A673 (cell line): ENCODE measurements at regions not wholly inside any gene's neighbourhood (a gene's known extent, or its start where the extent isn't known, plus 50 kb on each side); places are given as distances from the start of the nearest gene placed in this dataset.

ENCODE experiments used
- EZH2 ChIP-seq: fragments of 200-600 bp; sonication (generic); IDR thresholded peaks from 2 replicates; pipeline ENCODE4 v1.6.1; 2017; ENCODE audit warnings: borderline replicate concordance, low read depth, mild to moderate bottlenecking, mixed read lengths, antibody characterized with exemption, low read length; ENCODE audit not compliant: poor library complexity, severe bottlenecking
- TF ChIP-seq, protein P1 (sequence below): fragments of 300-800, 200-600 bp; sonication (generic); conservative IDR thresholded peaks from 2 replicates; pipeline ENCODE4 v1.5.1; 2017; ENCODE audit warnings: low read depth, mild to moderate bottlenecking, antibody characterized with exemption, low read length, moderate library complexity, mixed read lengths

DNA sequence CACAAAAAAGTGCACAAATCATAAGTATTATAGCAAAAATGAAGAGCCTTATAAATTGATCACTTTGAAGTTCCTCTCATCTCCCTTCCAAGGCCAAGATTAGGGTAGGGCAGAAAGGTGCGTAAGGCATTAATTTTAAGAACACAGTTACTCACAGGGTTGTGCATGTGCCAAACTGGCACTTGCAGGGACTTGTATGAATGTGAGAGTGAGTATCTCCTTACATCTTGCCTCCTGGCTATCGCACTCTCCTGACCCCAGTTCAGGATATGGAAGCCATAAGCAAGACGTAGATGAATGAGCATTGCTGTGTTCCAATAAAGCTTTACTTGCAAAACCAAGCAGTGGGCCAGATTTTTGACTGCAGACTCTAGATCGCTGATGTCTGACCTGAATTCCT, 510.1 kb upstream of the AADAT start:
- TF ChIP-seq, protein P1, sequence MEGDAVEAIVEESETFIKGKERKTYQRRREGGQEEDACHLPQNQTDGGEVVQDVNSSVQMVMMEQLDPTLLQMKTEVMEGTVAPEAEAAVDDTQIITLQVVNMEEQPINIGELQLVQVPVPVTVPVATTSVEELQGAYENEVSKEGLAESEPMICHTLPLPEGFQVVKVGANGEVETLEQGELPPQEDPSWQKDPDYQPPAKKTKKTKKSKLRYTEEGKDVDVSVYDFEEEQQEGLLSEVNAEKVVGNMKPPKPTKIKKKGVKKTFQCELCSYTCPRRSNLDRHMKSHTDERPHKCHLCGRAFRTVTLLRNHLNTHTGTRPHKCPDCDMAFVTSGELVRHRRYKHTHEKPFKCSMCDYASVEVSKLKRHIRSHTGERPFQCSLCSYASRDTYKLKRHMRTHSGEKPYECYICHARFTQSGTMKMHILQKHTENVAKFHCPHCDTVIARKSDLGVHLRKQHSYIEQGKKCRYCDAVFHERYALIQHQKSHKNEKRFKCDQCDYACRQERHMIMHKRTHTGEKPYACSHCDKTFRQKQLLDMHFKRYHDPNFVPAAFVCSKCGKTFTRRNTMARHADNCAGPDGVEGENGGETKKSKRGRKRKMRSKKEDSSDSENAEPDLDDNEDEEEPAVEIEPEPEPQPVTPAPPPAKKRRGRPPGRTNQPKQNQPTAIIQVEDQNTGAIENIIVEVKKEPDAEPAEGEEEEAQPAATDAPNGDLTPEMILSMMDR: no peak
- TF ChIP-seq EZH2: no peak
